ENCODE measurements at regions not wholly inside any gene's neighbourhood (a gene's known extent, or its start where the extent isn't known, plus 50 kb on each side); places are given as distances from the start of the nearest gene placed in this dataset.

- TF ChIP-seq REST (IDR thresholded peaks at IDR 0.05; ENCODE audit: insufficient replicate concordance, low read depth) (no peak), CTCF (IDR thresholded peaks at IDR 0.05; ENCODE audit: insufficient read depth, low read length) (no peak), GABPA (IDR thresholded peaks at IDR 0.05; ENCODE audit: low read depth) (no peak), SPI1 (IDR thresholded peaks at IDR 0.05; ENCODE audit: borderline replicate concordance, low read depth) (no peak), POLR2AphosphoS5 (IDR thresholded peaks at IDR 0.05; ENCODE audit: low read depth) (no peak)
Observed at GRCh38 chr5:110048491-110048890, 358.8 kb downstream of the MAN2A1 start.
